DOHH2 (cell line): ENCODE measurements at regions not wholly inside any gene's neighbourhood (a gene's known extent, or its start where the extent isn't known, plus 50 kb on each side); places are given as distances from the start of the nearest gene placed in this dataset.

ENCODE experiments used
- CTCF ChIP-seq: fragments of 200-600 bp; sonication (generic); IDR thresholded peaks from one replicate; pipeline ENCODE4 v1.5.1; 2014; ENCODE audit warnings: antibody characterized with exemption, mild to moderate bottlenecking, low read depth, low read length; ENCODE audit not compliant: poor library complexity, severe bottlenecking
- EZH2phosphoT487 ChIP-seq: fragments of 200-600 bp; sonication (generic); IDR thresholded peaks from 2 replicates; pipeline ENCODE4 v1.6.1; 2017; ENCODE audit warnings: borderline replicate concordance, mild to moderate bottlenecking, antibody characterized with exemption, low read length, moderate library complexity, mixed read lengths

DNA sequence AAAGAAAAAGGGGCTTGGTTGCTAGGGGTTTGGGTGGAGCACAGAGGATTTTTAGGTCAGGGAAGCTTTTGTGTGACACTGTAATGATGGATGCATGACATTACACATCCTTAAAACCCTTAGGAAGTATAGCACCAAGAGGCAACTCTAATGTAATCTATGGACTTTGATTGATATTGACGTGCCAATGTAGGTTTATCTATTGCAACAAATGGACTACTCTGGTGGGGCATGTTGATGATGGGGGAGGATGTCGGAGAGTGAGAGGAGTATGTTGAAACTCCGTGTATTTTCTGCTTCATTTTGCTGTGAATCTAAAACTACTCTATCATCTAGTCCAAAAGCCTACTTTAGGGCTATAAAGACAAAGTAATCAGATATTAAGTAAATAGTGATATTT is 72.3 kb upstream of the PAX6 start:
- no peak for TF ChIP-seq CTCF
- no peak for TF ChIP-seq EZH2phosphoT487
